ENCODE measurements at regions not wholly inside any gene's neighbourhood (a gene's known extent, or its start where the extent isn't known, plus 50 kb on each side); places are given as distances from the start of the nearest gene placed in this dataset.

GRCh38 chr11:127236776-127237175 is 236.2 kb upstream of the KIRREL3 start:
- TF ChIP-seq, protein P1, sequence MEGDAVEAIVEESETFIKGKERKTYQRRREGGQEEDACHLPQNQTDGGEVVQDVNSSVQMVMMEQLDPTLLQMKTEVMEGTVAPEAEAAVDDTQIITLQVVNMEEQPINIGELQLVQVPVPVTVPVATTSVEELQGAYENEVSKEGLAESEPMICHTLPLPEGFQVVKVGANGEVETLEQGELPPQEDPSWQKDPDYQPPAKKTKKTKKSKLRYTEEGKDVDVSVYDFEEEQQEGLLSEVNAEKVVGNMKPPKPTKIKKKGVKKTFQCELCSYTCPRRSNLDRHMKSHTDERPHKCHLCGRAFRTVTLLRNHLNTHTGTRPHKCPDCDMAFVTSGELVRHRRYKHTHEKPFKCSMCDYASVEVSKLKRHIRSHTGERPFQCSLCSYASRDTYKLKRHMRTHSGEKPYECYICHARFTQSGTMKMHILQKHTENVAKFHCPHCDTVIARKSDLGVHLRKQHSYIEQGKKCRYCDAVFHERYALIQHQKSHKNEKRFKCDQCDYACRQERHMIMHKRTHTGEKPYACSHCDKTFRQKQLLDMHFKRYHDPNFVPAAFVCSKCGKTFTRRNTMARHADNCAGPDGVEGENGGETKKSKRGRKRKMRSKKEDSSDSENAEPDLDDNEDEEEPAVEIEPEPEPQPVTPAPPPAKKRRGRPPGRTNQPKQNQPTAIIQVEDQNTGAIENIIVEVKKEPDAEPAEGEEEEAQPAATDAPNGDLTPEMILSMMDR (IDR thresholded peaks at IDR 0.05; ENCODE audit: low read depth, low read length, missing control alignments) = no peak
- DNase-seq (ENCODE audit: low read depth) = no peak

DNA sequence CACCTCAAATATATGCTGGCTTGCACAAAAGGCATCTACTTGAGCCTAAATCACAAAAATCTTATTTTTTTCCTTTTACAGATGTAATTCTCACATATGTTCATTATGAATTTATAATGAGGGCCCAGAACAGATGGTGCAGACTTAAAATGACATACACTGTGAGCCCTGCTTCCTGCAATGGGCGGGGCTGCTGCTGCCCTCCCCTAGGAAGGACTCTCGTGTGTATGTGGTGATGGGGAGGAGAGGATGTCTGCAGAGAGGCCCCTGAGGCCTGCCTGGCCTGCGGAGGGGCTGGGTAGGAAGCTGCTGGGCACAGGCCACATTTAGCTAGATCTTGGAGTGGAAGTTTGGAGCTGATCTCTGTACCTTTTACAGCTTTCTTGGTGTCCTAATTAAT is 233.4 kb upstream of the KIRREL3 start:
- no peak overlapping the region for H3K4me3 ChIP-seq (ENCODE audit: low read depth, low read length)
- TF ChIP-seq, protein P1 (IDR thresholded peaks at IDR 0.05; ENCODE audit: low read depth, low read length, missing control alignments) = no peak
- no peak for DNase-seq (ENCODE audit: low read depth)

More at GRCh38 chr11:127236776-127237175, 236.2 kb upstream of the KIRREL3 start:
- no peak overlapping the region for H3K4me3 ChIP-seq (ENCODE audit: low read depth, low read length)

- TF ChIP-seq, protein P1 (IDR thresholded peaks at IDR 0.05; ENCODE audit: low read depth, low read length, missing control alignments) = no peak
- DNase-seq (ENCODE audit: low read depth) = no peak
- H3K4me3 ChIP-seq (ENCODE audit: low read depth, low read length) = no peak overlapping the region
Measured at GRCh38 chr11:127230392-127230791, 229.8 kb upstream of the KIRREL3 start.

DNA sequence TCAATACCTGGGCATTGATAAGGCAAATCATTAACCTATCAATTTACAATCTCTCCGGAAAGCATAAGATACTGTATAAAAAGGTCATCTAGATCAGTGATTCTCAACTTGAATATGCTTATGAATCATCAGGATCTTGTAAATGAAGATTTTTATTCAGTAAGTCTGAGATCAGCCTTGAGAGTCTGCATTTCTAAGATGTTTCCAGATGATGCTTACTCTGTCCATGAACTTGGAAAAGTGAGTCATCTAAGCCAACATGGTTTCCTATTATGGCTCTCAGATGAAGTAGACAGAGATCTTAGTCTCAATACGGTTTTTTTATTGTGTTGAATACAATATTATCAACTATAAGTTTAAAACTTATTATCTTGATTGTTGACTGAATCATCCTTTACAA is 226.4 kb upstream of the KIRREL3 start:
- no peak overlapping the region for H3K4me3 ChIP-seq (ENCODE audit: low read depth, low read length)
- TF ChIP-seq, protein P1 (IDR thresholded peaks at IDR 0.05; ENCODE audit: low read depth, low read length, missing control alignments) = no peak
- DNase-seq (ENCODE audit: low read depth) = no peak

DNA sequence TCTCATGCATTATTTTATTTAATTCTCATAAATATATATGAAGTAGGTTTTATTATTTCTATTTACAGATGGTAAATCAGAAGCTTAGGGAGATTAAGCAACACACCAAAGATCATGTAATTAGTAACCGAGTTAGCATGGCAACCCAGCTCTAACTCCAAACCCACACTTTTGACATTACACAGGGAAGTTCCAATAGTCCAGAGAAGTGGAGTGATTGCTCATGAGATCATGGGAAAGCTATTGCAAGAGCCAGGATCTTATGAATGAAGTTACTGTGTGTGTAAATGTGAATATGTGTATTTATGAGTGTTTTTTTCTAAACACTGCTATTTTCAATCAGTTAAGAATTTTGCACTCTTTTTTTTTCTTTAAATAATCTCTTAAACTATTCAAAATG is 225.8 kb upstream of the KIRREL3 start:
- H3K4me3 ChIP-seq (ENCODE audit: low read depth, low read length) = no peak overlapping the region
- DNase-seq (ENCODE audit: low read depth) = no peak
- TF ChIP-seq, protein P1 (IDR thresholded peaks at IDR 0.05; ENCODE audit: low read depth, low read length, missing control alignments) = no peak

GRCh38 chr11:127225619-127226018 is 225.0 kb upstream of the KIRREL3 start:
- no peak for DNase-seq (ENCODE audit: low read depth)
- no peak overlapping the region for H3K4me3 ChIP-seq (ENCODE audit: low read depth, low read length)
- TF ChIP-seq, protein P1 (IDR thresholded peaks at IDR 0.05; ENCODE audit: low read depth, low read length, missing control alignments) = no peak

DNA sequence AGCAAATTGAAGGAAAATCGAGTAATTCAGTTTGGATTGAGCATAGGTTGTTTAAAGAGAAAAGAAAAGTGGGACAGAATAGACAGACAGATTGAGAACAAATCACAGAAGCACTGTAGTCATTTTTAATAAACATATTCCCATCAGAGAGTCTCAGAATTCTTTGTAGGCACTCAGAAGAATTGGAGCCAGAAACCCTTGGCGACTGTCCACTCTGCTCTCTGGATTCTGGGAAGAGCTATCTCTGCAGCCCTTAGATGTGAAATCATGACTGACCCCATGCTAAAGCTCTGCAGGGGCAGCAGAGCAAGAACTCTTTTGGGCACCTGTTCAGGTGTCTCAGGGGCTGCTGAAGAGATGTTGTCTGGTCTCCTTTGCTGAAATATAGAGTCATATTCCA is 223.7 kb upstream of the KIRREL3 start:
- no peak overlapping the region for H3K4me3 ChIP-seq (ENCODE audit: low read depth, low read length)
- TF ChIP-seq, protein P1 (IDR thresholded peaks at IDR 0.05; ENCODE audit: low read depth, low read length, missing control alignments) = no peak
- DNase-seq (ENCODE audit: low read depth) = no peak

All from GM12864 (cell line).